Neuron (in vitro differentiated cells): ENCODE measurements at regions not wholly inside any gene's neighbourhood (a gene's known extent, or its start where the extent isn't known, plus 50 kb on each side); places are given as distances from the start of the nearest gene placed in this dataset.
"Not testable (repeated sequence)": the region's sequence is repeated elsewhere in the genome, so short reads cannot be mapped to it uniquely, and the experiment has no call there.

Source experiments
- H2AFZ ChIP-seq: one replicate; pipeline ENCODE4 v1.6.1; 2013; ENCODE audit warnings: low read depth, mild to moderate bottlenecking, inconsistent platforms, low read length, moderate library complexity
- H3K27me3 ChIP-seq: one replicate; pipeline ENCODE4 v1.6.1; 2013; ENCODE audit warnings: low read length; ENCODE audit not compliant: insufficient read depth
- H3K36me3 ChIP-seq: one replicate; pipeline ENCODE4 v1.6.1; 2013; ENCODE audit warnings: low read length; ENCODE audit not compliant: insufficient read depth
- H3K4me1 ChIP-seq: one replicate; pipeline ENCODE4 v1.6.1; 2013; ENCODE audit warnings: low read length; ENCODE audit not compliant: insufficient read depth
- H3K4me3 ChIP-seq: 2 replicates; pipeline ENCODE4 v1.5.1; 2013; ENCODE audit warnings: mild to moderate bottlenecking, low read length, moderate library complexity
- H3K9me3 ChIP-seq: one replicate; pipeline ENCODE4 v1.6.1; 2013; ENCODE audit warnings: low read length

- no peaks in the 10 kb centered on the region for H3K4me1 ChIP-seq
- no peaks in the 10 kb centered on the region for H3K9me3 ChIP-seq
- no peak overlapping the region for H2AFZ ChIP-seq
- no peaks in the 10 kb centered on the region for H3K36me3 ChIP-seq
- H3K27me3 ChIP-seq, result no peaks in the 10 kb centered on the region
- H3K4me3 ChIP-seq, result no peak overlapping the region
These were observed 161.6 kb downstream of the PDGFRA start for GRCh38 chr4:54390670-54391069.

- no peaks in the 10 kb centered on the region for H3K4me1 ChIP-seq
- no peaks in the 10 kb centered on the region for H3K9me3 ChIP-seq
- no peaks in the 10 kb centered on the region for H3K27me3 ChIP-seq
- no peak overlapping the region for H3K4me3 ChIP-seq
- H3K36me3 ChIP-seq, result no peaks in the 10 kb centered on the region
- no peak overlapping the region for H2AFZ ChIP-seq
These were observed 162.0 kb downstream of the PDGFRA start for GRCh38 chr4:54391104-54391503.

DNA sequence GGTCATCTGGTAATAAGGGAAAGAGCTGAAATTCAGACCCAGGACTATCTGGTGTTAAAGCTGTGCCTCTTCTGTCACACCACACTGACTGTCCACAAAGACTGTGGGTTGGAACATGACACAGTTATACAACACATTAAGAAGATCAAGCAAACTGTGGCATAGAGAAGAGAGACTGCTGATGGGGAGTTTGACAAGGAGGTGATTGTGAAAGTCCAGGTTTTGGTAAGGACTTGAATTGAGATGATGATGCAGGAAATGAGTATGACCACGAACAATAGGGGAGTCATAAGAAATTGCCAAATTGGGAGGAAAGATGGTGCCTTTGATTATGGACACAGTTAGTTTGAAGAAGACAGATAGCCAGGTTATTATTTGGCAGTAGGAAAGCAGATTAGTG is 163.4 kb downstream of the PDGFRA start:
- Histone ChIP-seq H3K9me3 (no peaks in the 10 kb centered on the region), H3K4me3 (no peak overlapping the region), H3K27me3 (no peaks in the 10 kb centered on the region), H3K36me3 (no peaks in the 10 kb centered on the region), H2AFZ (no peak overlapping the region), H3K4me1 (no peaks in the 10 kb centered on the region)

- Histone ChIP-seq H3K4me3 (no peak overlapping the region), H3K36me3 (no peaks in the 10 kb centered on the region), H3K4me1 (no peaks in the 10 kb centered on the region), H2AFZ (no peak overlapping the region), H3K9me3 (no peaks in the 10 kb centered on the region), H3K27me3 (no peaks in the 10 kb centered on the region)
These were observed 164.2 kb downstream of the PDGFRA start for GRCh38 chr4:54393243-54393642.

DNA sequence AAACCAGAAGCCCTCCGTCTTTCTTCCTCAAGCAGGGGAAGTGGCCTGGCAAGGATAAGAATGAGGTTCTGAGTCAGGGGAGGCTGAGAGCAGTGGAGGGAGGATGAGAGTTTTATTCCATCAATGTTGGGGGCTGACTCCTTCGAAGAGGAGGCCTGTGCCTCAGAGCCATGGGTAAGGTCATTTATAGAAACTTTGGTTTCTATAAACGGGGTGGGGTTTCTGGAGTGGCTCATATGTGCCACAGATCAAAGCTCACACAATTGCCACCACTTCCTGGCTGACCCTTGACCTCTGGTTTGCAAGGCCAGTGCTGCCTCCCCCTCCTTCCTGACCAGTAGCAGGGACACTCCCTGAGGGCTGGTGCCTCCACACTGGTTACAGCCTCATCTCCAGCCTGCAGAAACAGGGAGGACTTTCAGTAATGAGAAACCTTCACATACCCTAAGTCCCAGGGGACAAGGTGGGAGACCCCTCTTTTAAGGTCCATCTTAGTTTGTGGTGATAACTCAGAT is 166.0 kb downstream of the PDGFRA start:
- Histone ChIP-seq H3K36me3 (no peaks in the 10 kb centered on the region), H2AFZ (no peak overlapping the region), H3K9me3 (no peaks in the 10 kb centered on the region), H3K4me1 (no peaks in the 10 kb centered on the region), H3K4me3 (no peak overlapping the region), H3K27me3 (no peaks in the 10 kb centered on the region)

GRCh38 chr4:54400188-54400587 is 171.1 kb downstream of the PDGFRA start:
- Histone ChIP-seq H3K4me1 (peaks cover 12% of the 10 kb centered on the region), H3K9me3 (no peaks in the 10 kb centered on the region), H3K36me3 (no peaks in the 10 kb centered on the region), H3K4me3 (no peak overlapping the region), H2AFZ (peak overlapping the region; percentile 57), H3K27me3 (no peaks in the 10 kb centered on the region)

DNA sequence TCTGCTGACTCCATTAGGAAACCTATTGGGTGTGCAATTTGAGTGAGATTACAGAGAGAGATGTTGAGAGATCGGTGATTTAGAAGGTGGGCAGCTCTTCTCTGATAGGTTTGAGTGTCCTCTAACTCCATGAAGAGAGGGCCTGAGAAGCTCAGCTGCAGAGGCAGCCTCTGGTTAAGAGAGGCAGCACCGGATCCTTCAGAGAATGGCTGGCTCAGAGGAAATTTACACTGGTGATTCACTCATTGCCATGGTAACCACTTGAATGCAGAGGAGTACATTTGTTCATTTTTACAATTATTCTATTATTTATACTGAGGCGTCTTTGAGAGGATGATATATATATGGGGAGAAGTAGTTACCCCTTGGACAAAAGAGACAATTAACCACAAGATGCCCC is 171.7 kb downstream of the PDGFRA start:
- Histone ChIP-seq H3K36me3 (no peaks in the 10 kb centered on the region), H2AFZ (peak overlapping the region; percentile 57), H3K27me3 (no peaks in the 10 kb centered on the region), H3K9me3 (no peaks in the 10 kb centered on the region), H3K4me3 (no peak overlapping the region), H3K4me1 (peaks cover 12% of the 10 kb centered on the region)

DNA sequence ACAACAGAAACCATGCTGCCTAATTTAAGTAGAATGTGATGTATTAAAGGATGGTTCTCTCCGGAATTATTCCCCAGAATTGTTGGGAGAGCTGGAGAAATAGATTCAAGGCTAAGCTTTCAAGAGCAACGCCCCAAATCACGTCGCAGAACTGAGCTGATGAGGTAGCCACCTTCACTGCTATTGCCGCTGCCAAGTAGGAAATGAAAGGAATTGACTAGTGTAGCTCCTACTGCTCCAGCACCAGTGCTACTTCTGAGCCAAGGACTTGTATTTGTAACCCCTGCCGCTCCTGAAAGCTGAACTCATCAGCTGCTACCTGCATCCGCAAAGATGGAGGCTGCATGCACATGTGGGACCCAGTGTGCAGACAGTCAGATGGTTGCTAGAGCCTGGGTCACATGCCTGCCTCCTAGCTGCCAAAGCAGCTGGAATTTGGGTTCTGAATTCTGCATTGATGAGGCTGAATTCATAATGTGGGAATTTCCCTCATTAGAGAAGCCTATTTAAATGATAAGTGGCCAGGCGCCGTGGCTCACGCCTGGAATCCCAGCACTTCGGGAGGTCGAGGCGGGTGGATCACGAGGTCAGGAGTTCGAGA is 173.9 kb downstream of the PDGFRA start:
- H3K36me3 ChIP-seq, result no peaks in the 10 kb centered on the region
- no peak overlapping the region for H2AFZ ChIP-seq
- H3K27me3 ChIP-seq, result no peaks in the 10 kb centered on the region
- H3K9me3 ChIP-seq, result no peaks in the 10 kb centered on the region
- no peak overlapping the region for H3K4me3 ChIP-seq
- peaks cover 12% of the 10 kb centered on the region for H3K4me1 ChIP-seq

DNA sequence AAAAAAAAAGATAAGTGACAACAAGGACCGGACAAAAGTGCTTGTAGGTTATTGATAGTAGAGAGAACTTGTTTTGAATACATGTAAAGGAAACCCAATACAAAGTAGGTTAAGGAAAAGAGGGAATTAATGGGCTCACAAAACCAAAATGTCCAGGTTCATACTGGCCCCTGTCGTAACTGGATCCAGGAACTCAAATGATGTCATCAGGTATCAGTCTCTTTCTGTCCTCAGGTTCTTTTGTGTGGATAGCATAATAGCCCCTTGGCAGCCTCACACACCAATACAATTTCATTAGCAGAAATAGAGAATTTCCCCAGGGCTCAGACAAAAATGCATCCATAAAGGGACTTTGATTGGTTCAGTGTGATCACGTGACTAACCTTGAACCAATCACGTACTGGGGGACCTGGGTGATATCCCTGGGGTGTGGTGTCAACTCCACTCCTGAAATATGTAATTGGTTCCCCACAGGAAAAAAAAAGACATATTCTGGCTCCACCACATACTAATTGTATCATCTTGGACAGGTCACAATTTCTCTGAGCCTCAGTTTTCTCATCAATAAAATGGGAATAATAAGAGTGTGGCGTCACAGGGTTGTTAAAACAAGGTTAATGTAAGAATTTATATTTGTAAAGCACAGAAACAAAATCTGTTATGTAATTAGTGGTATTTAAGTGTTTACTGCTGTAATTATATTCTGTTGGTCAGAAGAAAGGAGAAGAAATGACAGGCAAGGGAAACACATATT is 174.8 kb downstream of the PDGFRA start:
- no peaks in the 10 kb centered on the region for H3K27me3 ChIP-seq
- no peaks in the 10 kb centered on the region for H3K9me3 ChIP-seq
- no peak overlapping the region for H3K4me3 ChIP-seq
- no peak overlapping the region for H2AFZ ChIP-seq
- H3K36me3 ChIP-seq, result no peaks in the 10 kb centered on the region
- H3K4me1 ChIP-seq, result peaks cover 12% of the 10 kb centered on the region

DNA sequence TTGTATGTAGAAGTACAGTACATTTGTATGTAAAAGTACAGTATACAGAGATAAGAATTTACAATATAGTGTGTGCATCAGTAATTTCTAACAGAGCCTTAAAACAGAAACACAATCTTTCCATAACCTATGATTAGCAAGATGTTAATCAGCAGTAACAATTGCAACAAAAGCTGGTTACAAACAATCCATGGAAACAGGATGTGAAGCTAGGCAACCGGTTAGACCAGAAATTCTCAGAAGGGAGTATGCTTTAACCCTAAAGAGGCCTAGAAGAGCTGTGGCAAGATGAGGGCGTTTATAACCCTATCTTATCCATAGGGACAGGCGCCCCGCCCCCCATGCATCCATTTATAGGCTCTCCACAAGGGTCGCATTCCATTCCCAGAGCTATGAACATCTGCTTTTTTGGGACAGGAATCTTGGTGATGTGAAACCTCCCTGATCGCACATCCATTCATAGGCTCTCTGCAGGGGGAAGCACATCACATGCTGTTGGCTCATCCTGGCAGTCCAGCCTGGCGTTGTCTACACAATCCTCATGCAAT is 180.3 kb downstream of the PDGFRA start:
- H3K9me3 ChIP-seq, H3K36me3 ChIP-seq, H3K4me3 ChIP-seq: not testable (repeated sequence)

DNA sequence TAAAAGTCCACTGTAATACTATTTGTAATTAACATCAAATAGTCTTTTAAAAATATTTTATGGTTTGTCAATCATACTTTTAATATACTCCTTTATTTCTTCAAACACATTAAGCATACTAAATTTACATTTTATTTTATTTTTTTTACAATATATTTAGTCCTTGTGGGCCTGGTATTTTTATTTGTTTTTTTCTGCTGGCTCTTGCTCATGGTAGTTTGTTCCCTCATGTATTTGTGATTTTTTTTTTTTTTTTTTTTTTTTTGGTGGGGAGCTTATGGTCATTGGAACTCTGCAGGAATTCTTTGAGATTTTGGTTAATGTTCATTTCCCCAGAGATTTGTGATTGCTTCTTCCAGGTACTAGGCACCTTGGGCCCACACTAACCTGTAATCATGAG is 185.5 kb downstream of the PDGFRA start:
- Histone ChIP-seq H3K36me3 (no peaks in the 10 kb centered on the region), H3K4me1 (no peaks in the 10 kb centered on the region), H3K27me3 (no peaks in the 10 kb centered on the region), H3K9me3 (no peaks in the 10 kb centered on the region), H3K4me3 (no peak overlapping the region), H2AFZ (no peak overlapping the region)

More for the DNA sequence above, 180.3 kb downstream of the PDGFRA start:
- H2AFZ ChIP-seq, H3K27me3 ChIP-seq, H3K4me1 ChIP-seq: not testable (repeated sequence)

DNA sequence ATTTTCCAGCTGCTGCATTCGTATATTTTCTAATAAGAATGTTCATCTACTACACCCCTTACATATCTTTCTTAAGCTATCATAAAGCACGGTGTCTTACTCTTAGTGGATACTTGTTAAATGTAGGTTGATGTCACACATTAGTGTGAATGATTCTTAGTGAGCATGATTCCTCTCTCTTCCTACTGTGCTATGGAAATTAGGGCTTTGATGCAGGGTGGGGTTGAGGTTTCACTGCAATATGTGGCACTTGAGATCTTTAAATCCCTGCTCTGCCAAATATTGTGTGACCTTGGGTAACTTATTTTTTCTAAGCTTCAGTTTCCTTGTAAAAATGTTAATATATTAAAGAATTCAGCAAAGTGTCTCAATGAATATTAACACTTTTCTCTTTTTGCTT is 188.4 kb downstream of the PDGFRA start:
- H3K4me1 ChIP-seq, result no peaks in the 10 kb centered on the region

GRCh38 chr4:54418468-54418867 is 189.4 kb downstream of the PDGFRA start:
- H3K4me3 ChIP-seq, result no peak overlapping the region
- H3K27me3 ChIP-seq, result no peaks in the 10 kb centered on the region
- H3K36me3 ChIP-seq, result no peaks in the 10 kb centered on the region
- H3K4me1 ChIP-seq, result no peaks in the 10 kb centered on the region
- no peaks in the 10 kb centered on the region for H3K9me3 ChIP-seq
- no peak overlapping the region for H2AFZ ChIP-seq

More for the DNA sequence above, 188.4 kb downstream of the PDGFRA start:
- Histone ChIP-seq H3K36me3 (no peaks in the 10 kb centered on the region), H2AFZ (no peak overlapping the region), H3K4me3 (no peak overlapping the region), H3K9me3 (no peaks in the 10 kb centered on the region), H3K27me3 (no peaks in the 10 kb centered on the region)
